ENCODE measurements at regions not wholly inside any gene's neighbourhood (a gene's known extent, or its start where the extent isn't known, plus 50 kb on each side); places are given as distances from the start of the nearest gene placed in this dataset.

DNA sequence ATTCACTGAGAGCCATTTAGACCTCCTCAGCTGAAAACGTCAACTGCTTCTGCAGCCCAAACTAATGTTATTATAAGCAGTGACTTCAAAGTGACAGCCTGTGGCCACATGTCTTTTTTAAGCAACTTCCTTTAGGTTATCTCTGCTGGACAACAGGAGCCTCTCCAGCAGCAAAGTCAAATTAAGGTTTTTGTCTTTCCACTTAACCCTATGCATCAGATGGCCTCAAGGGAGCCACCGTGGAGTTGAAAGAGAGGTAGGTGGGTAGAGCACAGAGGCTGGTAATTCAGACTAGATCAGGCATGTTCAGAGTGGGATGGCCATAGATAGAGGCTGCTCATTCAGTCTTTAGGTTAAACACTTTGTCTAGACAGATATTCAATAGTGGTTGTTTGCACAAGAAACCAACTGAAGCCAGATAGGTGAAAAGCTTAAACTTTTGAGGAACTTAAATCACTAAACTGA lies 300.6 kb upstream of the ECI2 start:
- TF ChIP-seq CTCF (IDR thresholded peaks at IDR 0.05) (no peak), POLR2A (IDR thresholded peaks at IDR 0.05) (no peak)
